ENCODE measurements at regions not wholly inside any gene's neighbourhood (a gene's known extent, or its start where the extent isn't known, plus 50 kb on each side); places are given as distances from the start of the nearest gene placed in this dataset.

DNA sequence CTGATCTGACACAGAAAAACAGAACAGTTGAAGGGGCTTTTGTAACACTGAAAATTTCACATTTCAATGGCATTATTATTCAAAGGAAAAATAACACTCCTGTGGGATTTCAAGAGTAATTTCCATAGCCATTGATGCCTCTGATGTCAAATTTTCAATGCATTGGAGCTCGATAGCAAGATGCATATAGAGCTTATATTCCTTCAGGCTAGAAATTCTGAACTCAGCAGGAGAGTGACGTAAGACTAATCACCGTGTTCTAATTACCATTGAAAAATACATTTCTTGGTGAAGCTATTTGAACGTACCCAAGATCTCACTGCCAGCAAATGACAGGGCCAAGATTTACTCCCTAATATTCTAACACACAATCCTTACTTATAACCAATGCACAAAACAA, 854.1 kb upstream of the TMEM132C start:
- no peak for DNase-seq (ENCODE audit: low read depth)

DNA sequence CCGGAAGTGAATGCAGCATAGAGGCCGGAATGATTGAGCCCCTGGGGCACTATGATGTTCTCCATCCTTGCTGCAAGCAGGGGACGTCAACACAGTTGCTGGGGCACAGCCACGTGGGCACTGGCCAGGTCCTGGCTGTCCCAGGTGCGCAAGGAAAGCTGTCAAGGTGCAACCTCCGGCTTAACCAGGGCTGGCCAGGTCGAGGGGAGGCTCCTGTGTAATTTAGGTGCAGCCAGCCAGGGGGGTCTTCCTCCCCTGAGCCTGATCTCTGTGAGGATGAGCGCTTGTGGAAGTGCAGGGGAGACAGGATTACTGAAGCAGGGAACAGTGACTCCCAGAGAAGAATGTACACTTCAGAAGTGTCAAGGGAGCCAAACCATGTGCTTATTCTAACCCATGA, 852.8 kb upstream of the TMEM132C start:
- DNase-seq (ENCODE audit: low read depth): no peak

DNA sequence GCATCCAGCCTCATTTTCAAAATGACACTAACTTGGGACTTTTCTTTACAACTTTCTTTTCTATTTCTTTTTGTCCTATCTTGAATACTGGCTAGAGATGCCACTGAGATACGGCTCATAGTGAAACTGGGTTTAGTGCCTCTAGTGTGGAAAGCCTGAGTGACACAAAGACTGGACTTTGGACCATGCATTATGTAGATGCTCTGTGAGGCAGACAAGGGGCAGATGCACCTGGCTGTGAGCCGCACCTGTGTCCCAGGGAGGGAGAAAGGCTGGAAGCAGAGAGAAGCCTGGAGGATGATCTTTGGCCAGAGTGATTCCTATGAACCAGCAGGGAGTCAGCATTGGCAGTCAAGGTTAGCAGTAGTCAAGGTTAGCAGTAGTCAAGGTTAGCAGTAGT, 852.3 kb upstream of the TMEM132C start:
- DNase-seq (ENCODE audit: low read depth): no peak

DNA sequence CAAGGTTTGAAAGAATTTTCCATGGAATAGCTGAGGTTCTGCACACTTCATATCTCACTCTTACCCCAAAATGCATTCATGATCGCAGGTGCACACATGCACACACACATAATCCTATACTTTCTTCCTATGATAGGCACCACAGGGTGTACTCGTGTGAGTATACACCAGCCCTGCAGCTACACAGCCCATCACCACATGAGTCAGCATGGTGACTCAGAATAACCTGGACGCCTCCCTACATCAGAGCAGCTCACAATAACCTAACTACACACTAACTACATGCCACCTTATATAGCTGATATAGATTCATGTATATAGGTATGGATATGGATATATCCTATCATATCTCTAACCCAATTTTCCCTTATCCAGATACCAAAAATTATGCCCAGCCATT, 850.2 kb upstream of the TMEM132C start:
- DNase-seq (ENCODE audit: low read depth): peak; percentile 22

DNA sequence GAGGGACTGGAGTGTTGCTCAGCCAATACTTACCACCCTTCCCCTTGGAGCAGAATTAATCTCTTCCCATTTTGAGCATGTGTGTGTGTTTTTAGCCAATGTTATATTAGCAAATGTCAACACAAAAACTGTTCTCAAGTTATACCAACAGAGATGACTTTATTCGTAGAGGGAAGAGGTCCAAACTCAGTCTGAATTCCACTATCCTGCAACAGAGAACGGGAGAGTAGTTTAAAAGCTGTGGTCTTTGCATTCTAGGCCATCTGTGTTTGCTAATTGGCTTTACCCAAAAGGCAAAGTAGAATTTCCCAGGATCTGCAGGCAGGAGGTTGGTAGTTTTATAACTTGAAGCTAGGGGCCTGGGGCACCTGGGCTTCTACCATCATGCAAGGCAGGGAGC, 847.9 kb upstream of the TMEM132C start:
- DNase-seq (ENCODE audit: low read depth): no peak

DNA sequence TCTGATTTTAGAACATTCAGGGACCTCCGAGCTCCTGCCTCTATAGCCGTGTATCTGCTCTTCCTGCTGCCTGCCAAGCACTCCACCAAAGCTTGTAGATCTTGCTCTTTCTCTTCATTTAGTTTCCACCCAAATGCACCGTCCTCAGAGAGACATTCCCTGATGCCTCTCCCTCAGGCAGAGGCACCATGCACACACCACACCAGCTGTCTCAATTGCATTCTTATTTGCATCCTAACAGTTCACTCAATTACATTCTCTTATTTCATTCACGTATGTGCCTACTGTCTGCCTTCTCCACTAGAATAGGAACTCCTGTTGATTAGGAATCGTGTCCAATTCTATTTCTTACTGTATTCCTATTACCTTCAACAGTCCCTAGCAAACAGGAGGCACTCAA, 845.4 kb upstream of the TMEM132C start:
- no peak for DNase-seq (ENCODE audit: low read depth)

DNA sequence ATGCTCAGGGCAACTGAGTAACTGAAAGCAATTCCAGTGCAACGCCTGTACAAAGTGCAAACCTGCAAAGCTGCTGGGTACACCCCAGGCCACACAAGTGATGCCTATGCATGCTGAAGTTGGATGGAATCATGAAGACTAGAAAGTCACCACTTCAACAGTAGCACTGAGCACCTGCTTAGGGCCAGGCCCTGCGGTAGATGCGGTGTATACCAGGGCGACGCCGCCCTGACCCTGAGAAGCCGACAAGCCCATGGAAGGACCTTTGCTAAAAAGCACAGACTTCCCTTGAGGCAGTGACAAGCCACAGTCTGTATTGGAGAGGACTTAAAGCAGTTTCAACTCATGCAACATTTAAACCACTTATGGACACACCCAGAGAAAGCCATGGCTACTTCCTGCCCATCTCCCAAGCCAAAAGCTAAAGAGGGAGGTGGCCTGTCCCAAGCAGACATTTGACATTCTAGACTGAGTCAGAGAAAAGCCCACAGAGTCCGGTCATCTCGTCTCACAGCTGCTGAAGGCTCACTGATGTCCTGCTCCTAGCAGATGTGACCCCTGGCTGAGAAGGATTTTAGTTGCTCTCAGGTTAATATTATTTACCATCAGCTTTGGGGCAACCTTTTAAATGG, 843.9 kb upstream of the TMEM132C start:
- no peak for DNase-seq (ENCODE audit: low read depth)

DNA sequence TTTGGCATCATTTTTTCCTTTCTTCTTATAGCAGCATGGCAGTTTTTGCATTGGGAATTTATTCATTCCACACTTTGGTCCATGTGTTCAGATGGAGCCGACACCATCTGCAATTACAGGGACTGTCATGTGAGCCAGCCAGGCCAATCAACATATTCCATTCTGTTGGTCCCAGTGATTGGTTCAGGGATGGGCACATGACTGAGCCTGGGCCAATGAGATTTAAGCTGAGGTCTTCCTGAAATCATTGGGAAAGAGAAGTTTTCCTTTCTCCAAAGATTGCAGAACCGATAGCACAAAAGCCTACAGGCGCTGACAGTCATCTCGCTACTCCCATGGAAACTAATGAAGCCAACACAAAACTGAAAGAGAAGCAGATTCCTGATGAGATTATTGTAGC, 841.5 kb upstream of the TMEM132C start:
- DNase-seq (ENCODE audit: low read depth): no peak

DNA sequence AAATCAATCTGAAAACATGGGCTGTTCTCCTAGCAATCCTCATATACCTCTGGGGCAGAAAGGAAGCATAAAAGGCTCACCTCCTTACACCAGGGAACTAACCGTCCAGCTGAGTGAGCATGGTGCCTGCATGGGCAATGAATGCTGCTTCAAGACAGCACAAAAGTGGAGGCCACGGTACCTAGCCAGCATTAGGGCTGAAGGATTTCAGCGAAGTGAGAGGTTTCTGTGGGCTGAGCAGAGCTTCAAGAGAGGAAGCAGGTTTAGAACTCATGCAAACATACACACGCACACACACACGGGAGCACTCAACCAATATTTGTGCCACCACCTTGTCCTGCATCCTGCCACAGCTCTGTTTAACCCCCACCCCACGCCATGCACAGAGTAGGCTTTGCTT, 838.5 kb upstream of the TMEM132C start:
- DNase-seq (ENCODE audit: low read depth): no peak

DNA sequence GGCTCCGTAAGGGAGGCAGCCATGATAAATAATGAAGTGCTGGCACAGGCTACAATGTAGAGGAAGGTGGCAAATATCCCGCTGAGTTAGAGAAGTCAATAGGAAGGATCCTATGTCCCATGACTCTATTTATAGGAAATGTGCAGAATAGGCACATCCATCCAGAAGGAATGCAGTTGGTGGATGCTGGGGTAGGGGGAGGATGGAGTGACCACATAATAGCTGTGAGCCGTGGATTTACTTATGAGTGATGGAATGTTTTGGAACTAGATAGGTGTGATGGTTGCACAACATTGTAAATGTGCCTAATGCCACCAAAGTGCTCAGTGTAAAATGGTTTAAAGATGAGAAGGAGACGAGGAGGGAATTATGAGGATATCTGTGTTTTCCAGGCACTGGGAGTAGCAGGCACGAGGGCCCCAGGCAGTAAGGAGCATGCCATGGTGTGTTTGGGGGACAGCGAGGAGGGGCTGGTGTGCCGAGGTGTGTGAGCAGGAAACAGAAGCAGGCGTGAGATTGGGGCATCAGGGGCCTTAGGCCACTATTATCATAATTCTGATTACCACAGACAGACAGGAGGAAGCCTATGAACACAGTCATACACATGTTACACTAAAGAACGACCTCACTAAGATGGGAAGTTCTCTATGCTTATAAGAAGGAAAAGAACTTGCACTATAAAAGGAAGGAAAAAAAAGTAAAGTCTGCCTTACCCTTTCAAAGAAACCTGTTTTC, 837.3 kb upstream of the TMEM132C start:
- DNase-seq (ENCODE audit: low read depth): no peak

DNA sequence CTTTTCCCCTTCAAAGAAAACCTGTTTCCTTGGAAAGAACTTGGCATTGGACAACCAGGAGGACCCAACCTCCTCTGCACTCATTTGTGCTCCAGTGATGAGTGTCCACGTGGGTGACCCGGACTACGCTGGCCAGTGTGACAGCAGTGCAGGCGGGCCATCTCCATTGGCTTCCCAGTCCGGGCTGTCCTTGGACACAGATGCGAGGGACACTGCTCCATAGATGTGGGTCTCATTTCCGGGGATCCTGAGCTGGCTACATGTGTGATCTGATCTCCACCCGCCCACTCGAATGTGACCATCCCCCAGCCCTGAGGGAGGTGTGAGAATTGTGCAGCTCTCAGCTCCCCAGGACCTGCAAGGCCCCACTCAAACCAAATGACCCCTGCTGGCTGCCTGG, 836.6 kb upstream of the TMEM132C start:
- DNase-seq (ENCODE audit: low read depth): no peak

DNA sequence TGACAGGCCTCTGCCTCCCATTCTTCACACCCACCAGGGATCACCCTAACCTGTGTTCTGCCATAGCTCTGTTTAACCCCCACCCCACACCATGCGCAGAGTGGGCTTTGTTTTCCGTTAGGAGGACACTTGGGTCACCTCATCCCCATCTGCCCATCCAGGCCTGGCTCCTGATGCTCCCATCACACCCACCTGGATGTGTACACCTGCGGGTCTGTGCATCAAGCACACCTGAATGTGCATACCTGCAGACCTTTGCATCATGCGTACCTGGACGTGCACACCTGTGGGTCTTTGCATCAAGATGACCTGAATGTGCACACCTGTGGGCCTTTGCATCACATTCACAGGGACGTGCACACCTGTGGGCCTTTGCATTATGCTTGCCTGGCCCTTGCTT, 835.8 kb upstream of the TMEM132C start:
- DNase-seq (ENCODE audit: low read depth): no peak

DNA sequence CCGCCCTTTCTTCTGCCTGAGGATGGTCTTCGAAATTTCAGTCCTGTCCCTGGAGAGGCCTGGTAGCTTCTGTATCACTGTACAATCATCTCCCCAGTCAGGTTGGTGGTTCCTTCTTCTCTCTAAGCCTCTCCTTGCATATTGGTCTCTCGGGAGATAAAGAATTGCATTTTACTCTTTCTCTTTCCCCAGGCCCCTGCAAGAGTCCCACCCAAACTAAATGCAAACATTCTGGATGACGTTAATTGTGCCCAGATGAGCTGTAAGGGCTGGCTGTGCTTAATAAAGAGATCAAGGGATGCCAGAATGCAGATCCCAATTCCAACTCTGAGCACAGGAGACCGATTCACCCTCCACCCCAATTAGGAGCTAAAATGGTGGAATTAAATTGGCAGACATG, 835.4 kb upstream of the TMEM132C start:
- no peak for DNase-seq (ENCODE audit: low read depth)

DNA sequence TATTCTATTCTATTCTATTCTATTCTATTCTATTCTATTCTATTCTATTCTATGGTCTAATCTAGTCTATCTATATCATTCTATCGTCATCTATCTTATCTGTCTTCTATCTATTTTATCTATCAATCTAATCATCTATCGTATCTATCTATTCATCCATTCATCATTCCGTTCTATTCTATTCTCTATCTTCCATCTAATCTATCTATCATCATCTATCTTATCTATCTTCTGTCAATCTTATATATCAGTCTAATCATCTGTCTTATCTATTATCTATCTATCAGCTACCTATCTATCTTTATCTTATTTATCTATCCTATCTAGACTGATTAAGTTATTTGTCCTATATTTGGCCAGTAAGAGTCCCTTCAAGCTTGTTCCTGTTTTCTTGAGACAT, 831.5 kb upstream of the TMEM132C start:
- no peak for DNase-seq (ENCODE audit: low read depth)

DNA sequence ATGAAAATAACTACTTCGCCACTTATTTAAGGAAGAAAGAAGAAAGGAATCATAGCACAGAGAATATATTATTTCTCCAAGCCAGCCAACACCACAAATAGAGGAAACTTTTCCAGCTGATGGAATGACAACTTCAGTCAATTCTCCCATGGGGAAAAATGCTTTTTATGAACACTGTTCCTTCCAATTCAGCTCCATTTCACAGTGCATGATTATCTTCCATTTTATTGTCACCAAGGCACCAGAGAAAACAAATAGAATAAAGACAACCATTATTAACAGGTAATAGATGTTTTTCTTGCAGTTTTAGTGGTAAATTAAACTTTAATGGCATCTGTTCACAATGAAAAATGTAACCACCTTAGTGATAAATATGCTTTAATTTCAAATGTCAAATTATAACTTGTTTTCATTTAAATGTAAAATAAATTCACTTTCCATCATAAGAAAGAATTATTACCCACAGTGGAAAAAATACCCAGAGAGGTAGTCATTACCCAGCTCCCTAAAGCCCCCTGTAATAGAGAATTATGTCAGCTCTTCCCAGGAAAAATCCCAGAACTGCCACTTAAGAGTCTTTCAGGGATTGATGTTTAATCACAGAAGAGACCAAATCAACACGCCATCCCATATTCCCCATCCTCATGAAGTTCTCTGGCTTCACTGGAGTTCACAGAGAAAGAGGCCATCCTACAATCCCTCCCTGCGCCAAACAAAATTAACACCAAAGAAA, 828.3 kb upstream of the TMEM132C start:
- no peak for DNase-seq (ENCODE audit: low read depth)

DNA sequence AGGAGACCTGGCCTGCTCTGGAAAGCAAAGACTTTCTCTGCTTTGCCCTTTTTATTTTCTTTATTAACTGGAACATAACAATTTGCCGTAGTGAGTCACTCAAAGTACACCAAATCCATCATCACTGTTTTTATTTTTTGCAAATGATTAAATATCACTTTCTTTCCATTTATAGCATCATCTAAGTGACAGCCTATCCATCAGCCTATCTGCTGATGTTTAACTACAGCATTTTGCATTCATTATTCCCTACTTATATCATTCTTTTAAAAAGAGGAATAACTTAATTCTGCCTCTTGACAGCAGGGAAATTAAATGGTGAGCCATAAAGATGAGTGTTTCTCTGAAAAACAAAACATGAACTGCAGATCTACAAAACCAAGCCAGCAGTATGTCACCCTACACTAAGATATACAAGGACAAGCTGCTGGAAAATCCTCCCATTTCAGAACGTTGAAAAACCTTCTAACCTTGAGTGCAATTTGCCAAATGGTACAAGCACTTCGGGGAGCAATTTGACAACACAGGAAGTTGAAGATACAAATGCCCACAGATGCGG, 821.3 kb upstream of the TMEM132C start:
- DNase-seq (ENCODE audit: low read depth): no peak

DNA sequence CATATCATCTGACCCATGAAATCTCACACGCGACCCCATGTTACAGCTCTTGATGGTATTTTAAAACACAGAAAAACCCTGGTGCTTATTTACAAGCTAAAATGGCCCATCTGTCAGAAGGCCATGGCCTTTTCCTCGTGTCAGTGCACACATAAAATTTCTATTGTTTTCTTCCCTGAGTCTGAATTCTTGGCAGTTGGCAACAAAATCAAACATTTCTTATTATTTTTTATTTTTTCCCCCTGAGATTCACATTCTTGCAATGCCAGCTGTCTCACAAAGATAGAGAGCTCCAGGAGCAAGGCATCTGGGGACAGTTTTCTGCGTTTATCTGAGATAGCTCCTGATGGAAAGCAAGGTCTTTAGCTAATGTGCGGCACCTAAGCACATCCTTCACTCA, 818.1 kb upstream of the TMEM132C start:
- no peak for DNase-seq (ENCODE audit: low read depth)

DNA sequence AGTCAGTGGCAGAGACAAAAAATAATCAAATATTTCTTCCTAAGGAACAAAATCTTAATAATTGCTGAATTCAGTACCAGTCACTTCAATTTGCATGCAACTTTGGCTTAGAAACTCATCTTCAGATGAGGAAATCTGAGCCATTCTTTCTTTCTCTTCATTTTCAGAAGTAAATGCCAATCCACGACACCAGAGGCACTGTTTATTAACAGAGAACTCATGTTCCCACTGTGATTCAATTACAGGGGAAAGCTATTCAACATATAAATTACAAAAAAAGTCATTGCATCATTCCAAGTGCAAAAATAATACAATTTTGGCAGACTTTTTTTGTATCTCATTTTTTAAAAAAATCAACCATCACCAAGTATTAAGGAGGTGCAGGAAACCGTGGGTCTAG, 816.1 kb upstream of the TMEM132C start:
- DNase-seq (ENCODE audit: low read depth): no peak

DNA sequence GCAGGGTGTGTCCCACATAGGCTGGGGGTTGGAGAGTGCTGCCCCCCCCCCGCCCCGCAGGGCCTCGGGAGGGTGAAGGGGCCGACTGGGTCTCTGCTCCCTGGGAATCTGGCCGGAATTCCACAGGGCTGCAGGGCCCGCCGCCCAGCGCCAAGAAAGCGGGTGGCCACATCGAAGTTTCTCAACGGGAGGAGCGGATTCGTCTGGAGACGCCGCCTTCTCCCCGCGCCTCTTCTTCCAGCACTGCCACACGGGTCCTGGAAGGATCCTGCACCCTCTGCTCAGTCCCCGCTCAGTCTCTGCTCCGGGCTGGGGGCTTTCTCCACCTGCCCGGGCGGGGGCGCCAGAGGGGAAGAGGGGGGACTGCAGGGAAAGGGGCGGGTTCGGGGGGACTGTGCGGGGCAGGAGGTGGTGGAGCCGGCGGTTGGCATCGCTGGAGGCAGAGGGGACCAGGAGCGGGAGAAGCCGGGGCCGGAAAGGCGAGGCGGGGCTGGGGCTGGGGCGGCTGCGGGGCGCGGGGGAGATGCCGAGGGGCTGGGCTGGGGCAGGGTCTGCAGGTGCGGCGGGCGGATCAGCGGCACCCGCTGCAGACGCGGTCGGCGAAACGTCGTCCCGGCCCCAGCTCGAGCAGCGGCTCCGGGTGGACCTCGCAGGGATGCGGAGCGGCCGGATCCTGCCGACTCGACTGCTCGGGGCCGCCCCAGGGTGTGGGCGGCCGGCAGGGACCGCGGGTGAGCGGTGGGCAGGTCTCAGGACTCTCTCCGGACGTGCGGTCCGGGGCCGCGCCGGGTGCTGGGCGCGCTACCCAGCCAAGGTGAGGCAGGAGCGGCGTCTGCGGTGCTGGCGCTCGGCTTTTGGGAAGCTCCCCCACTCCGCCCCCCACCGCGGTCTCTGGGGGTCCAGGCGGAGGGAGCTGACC, 811.4 kb upstream of the TMEM132C start:
- DNase-seq (ENCODE audit: low read depth): no peak

DNA sequence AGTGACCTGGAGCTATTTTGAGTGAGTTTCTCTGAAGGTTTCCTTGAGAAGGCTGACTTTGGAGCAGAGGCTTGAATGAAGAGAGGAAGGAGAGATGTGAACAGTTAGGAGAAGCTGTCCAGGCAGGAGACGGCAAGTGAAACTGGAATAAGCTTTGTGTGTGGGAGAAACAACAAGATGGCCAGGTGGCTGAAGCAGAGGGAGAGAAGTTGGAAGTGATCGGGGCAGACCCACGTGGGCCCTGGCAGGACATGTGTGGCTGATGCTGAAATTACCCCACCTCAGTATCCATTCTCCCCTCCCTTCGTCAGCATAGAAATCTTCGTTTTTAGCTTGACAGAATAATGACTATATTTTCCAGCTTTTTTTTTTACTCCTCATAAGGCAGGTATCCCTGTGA, 809.2 kb upstream of the TMEM132C start:
- DNase-seq (ENCODE audit: low read depth): no peak

DNA sequence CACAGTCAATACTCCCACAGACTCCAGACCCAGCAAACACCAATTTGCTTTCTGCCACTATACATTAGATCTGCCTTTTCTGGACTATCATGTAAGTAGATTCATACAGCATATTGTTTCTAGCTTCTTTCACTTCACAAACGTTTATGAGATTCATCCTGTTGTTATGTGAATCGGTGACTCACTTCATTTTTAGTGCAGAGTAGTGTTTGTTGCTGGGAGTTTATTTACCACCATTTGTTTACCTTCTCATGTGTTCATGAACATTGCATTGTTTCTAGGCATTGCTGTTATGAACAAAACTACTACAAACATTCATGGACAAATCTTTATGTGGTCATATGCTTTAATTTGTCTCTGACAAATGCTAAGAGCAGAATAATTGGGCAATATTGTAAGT, 807.8 kb upstream of the TMEM132C start:
- no peak for DNase-seq (ENCODE audit: low read depth)

DNA sequence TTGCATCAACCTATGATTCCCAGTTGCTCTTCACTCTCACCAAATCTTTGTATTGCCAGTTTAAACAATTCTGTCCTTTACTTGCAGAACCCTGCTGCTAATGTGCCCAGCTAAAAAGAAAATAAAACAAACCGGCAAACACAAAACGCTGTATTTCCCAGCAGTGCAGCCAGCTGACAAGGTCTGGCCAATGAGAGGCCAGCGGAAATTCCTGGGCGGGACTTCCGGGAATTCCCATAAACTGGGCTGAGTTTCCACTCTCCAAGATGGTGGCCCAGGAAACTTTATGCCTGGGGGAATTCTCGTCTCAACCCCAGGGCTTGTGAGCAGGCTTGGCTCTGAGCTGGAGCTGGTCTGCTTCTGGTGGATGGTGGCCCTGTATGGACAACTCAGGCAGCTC, 807.3 kb upstream of the TMEM132C start:
- DNase-seq (ENCODE audit: low read depth): no peak
